HepG2 (cell line): ENCODE measurements at regions not wholly inside any gene's neighbourhood (a gene's known extent, or its start where the extent isn't known, plus 50 kb on each side); places are given as distances from the start of the nearest gene placed in this dataset.

Experiments used
- ARID5B ChIP-seq: IDR thresholded peaks from 2 replicates; pipeline ENCODE4 v1.4.0; 2020; ENCODE audit warnings: mild to moderate bottlenecking, missing genetic modification reagents
- BCL6 ChIP-seq: IDR thresholded peaks from 2 replicates; pipeline ENCODE4 v1.6.1; 2016; ENCODE audit warnings: missing genetic modification reagents, missing compliant biosample characterization
- EED ChIP-seq: sonication (generic); formaldehyde crosslinking; IDR thresholded peaks from 2 replicates; pipeline ENCODE4 v1.5.0; 2020; ENCODE audit warnings: mild to moderate bottlenecking, missing genetic modification reagents
- EP300 ChIP-seq, 3 experiments: sonication (generic) in 1 of 3; formaldehyde crosslinking in 1 of 3; IDR thresholded peaks; 2 replicates each; pipeline versions ENCODE4 v1.5.1 to v1.6.1; 2011 to 2020; ENCODE audit warnings: low read depth in 2 of 3, low read length in 2 of 3, borderline replicate concordance in 1 of 3, improper control_type of control experiment in 1 of 3, mild to moderate bottlenecking in 1 of 3, missing genetic modification reagents in 1 of 3, moderate library complexity in 1 of 3
- FOXO4 ChIP-seq: sonication (generic); formaldehyde crosslinking; conservative IDR thresholded peaks from 2 replicates; pipeline ENCODE4 v1.8.1; 2023; ENCODE audit warnings: missing genetic modification reagents
- JUNB ChIP-seq: sonication (generic); formaldehyde crosslinking; IDR thresholded peaks from 2 replicates; pipeline ENCODE4 v1.8.0; 2022; ENCODE audit warnings: missing genetic modification reagents, mild to moderate bottlenecking, borderline replicate concordance
- MIXL1 ChIP-seq: IDR thresholded peaks from 2 replicates; pipeline ENCODE4 v1.6.1; 2016
- MYC ChIP-seq: sonication (generic); formaldehyde crosslinking; IDR thresholded peaks from 2 replicates; pipeline ENCODE4 v1.9.0; 2021; ENCODE audit warnings: missing genetic modification reagents, borderline replicate concordance
- NFIB ChIP-seq: sonication (generic); formaldehyde crosslinking; IDR thresholded peaks from 2 replicates; pipeline ENCODE4 v1.9.0; 2021; ENCODE audit warnings: missing genetic modification reagents, mild to moderate bottlenecking, borderline replicate concordance
- PBX2 ChIP-seq: IDR thresholded peaks from 2 replicates; pipeline ENCODE4 v1.6.1; 2016; ENCODE audit warnings: control low read depth
- RARA ChIP-seq: IDR thresholded peaks from 2 replicates; pipeline ENCODE4 v1.6.1; 2016; ENCODE audit warnings: missing genetic modification reagents, missing compliant biosample characterization
- SOX13 ChIP-seq, 3 experiments: fragments of 450-650 bp in 1 of 3; sonication (generic) in 1 of 3; formaldehyde crosslinking in 1 of 3; IDR thresholded peaks in 2 of 3; conservative IDR thresholded peaks in 1 of 3; 2 replicates each; pipeline versions ENCODE4 v1.5.0 to v1.6.1; 2016 to 2020; ENCODE audit warnings: antibody characterized with exemption in 1 of 3, mild to moderate bottlenecking in 1 of 3, missing compliant biosample characterization in 1 of 3, missing genetic modification reagents in 1 of 3, moderate library complexity in 1 of 3
- ZNF263 ChIP-seq: sonication (generic); formaldehyde crosslinking; IDR thresholded peaks from 2 replicates; pipeline ENCODE4 v1.4.0; 2020; ENCODE audit warnings: missing genetic modification reagents
- ZNF549 ChIP-seq: sonication (generic); formaldehyde crosslinking; IDR thresholded peaks from 2 replicates; pipeline ENCODE4 v1.5.0; 2020; ENCODE audit warnings: missing genetic modification reagents
- ZNF605 ChIP-seq: sonication (generic); formaldehyde crosslinking; IDR thresholded peaks from 2 replicates; pipeline ENCODE4 v1.8.0; 2022; ENCODE audit warnings: mild to moderate bottlenecking, missing genetic modification reagents
- TF ChIP-seq, protein P1 (sequence below): sonication (generic); formaldehyde crosslinking; IDR thresholded peaks from 2 replicates; pipeline ENCODE4 v1.4.0; 2020; ENCODE audit warnings: mild to moderate bottlenecking, missing genetic modification reagents
- TF ChIP-seq, protein P2 (sequence below): sonication (generic); formaldehyde crosslinking; IDR thresholded peaks from 2 replicates; pipeline ENCODE4 v1.4.0; 2020; ENCODE audit warnings: missing genetic modification reagents, borderline replicate concordance
- TF ChIP-seq, protein P3 (sequence below): IDR thresholded peaks from 2 replicates; pipeline ENCODE4 v1.6.1; 2018; ENCODE audit warnings: missing genetic modification reagents

- TF ChIP-seq EP300 (IDR thresholded peaks at IDR 0.05; ENCODE audit: low read depth in 2 of 2, low read length in 2 of 2) (0 out of 4 replicates have a peak, but pooled peaks of 1 of the 2 experiments have one; percentile 19), EP300 (CRISPR knock-in tag; IDR thresholded peaks at IDR 0.05; ENCODE audit: borderline replicate concordance) (no peak), BCL6 (CRISPR knock-in tag) (peak; percentile 45), FOXO4 (CRISPR knock-in tag) (no peak), ZNF549 (CRISPR knock-in tag) (no peak), ARID5B (CRISPR knock-in tag) (peak; percentile 65), MIXL1 (0 out of 2 replicates have a peak, but pooled peaks have one; percentile 35), RARA (CRISPR knock-in tag) (peak; percentile 81), ZNF263 (CRISPR knock-in tag) (no peak), SOX13 (IDR thresholded peaks at IDR 0.05) (no peak), SOX13 (CRISPR knock-in tag; conservative IDR thresholded peaks at IDR 0.05 in 1 of 2, IDR thresholded peaks at IDR 0.05 in 1 of 2) (peak in 1 of 2 experiments; percentile 46; a peak in 1 of 4 replicates), MYC (CRISPR knock-in tag) (no peak), EED (CRISPR knock-in tag) (no peak), ZNF605 (CRISPR knock-in tag) (no peak), PBX2 (CRISPR knock-in tag) (no peak), JUNB (CRISPR knock-in tag) (no peak), NFIB (CRISPR knock-in tag) (no peak)
- TF ChIP-seq, protein P1, sequence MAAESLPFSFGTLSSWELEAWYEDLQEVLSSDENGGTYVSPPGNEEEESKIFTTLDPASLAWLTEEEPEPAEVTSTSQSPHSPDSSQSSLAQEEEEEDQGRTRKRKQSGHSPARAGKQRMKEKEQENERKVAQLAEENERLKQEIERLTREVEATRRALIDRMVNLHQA (CRISPR knock-in tag): no peak
- TF ChIP-seq, protein P2, sequence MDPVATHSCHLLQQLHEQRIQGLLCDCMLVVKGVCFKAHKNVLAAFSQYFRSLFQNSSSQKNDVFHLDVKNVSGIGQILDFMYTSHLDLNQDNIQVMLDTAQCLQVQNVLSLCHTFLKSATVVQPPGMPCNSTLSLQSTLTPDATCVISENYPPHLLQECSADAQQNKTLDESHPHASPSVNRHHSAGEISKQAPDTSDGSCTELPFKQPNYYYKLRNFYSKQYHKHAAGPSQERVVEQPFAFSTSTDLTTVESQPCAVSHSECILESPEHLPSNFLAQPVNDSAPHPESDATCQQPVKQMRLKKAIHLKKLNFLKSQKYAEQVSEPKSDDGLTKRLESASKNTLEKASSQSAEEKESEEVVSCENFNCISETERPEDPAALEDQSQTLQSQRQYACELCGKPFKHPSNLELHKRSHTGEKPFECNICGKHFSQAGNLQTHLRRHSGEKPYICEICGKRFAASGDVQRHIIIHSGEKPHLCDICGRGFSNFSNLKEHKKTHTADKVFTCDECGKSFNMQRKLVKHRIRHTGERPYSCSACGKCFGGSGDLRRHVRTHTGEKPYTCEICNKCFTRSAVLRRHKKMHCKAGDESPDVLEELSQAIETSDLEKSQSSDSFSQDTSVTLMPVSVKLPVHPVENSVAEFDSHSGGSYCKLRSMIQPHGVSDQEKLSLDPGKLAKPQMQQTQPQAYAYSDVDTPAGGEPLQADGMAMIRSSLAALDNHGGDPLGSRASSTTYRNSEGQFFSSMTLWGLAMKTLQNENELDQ (CRISPR knock-in tag): no peak
- TF ChIP-seq, protein P3, sequence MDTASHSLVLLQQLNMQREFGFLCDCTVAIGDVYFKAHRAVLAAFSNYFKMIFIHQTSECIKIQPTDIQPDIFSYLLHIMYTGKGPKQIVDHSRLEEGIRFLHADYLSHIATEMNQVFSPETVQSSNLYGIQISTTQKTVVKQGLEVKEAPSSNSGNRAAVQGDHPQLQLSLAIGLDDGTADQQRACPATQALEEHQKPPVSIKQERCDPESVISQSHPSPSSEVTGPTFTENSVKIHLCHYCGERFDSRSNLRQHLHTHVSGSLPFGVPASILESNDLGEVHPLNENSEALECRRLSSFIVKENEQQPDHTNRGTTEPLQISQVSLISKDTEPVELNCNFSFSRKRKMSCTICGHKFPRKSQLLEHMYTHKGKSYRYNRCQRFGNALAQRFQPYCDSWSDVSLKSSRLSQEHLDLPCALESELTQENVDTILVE (CRISPR knock-in tag): no peak
Observed at GRCh38 chr18:4589056-4589800, 134.1 kb upstream of the DLGAP1 start (continued).
